ENCODE measurements at regions not wholly inside any gene's neighbourhood (a gene's known extent, or its start where the extent isn't known, plus 50 kb on each side); places are given as distances from the start of the nearest gene placed in this dataset.

DNA sequence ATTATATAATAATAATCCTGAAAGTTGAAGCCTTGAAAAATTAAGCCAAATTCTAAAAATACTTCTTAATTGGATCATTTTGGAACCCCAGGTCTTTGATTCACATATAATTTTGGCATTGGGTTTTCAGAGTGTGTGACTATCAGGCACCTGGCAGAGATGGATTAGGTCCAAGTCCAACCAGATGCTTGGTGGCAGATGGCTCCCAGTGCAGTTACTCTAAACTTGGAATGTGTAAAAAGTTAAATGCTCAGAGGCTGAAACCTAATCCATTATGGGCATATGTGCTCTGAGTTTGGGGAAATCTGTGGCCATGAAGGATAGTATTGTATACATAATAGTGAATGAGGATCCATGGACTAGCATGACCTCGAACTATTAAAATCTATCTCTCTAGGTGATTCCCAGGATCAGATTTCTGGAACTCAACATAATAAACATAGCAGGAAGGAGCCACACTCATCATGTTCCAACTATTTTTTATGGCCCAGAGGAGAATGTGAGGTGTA lies 333.0 kb downstream of the RPRM start (continued):
- TF ChIP-seq RAD21 (IDR thresholded peaks at IDR 0.05; ENCODE audit: low read depth) = no peak
- TF ChIP-seq ZNF274 (IDR thresholded peaks at IDR 0.05; ENCODE audit: low read depth, low read length) = no peak
- TF ChIP-seq, protein P1, sequence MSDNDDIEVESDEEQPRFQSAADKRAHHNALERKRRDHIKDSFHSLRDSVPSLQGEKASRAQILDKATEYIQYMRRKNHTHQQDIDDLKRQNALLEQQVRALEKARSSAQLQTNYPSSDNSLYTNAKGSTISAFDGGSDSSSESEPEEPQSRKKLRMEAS (IDR thresholded peaks at IDR 0.05) = no peak
- TF ChIP-seq CBX3 (IDR thresholded peaks at IDR 0.05; ENCODE audit: low read depth) = no peak
- no peak for TF ChIP-seq JUND (IDR thresholded peaks at IDR 0.05)
- no peak for TF ChIP-seq POLR2AphosphoS5 (IDR thresholded peaks at IDR 0.05; ENCODE audit: low read depth, low read length)
- TF ChIP-seq SRF (IDR thresholded peaks at IDR 0.05; ENCODE audit: low read depth) = no peak
- no peak for TF ChIP-seq EZH2 (IDR thresholded peaks at IDR 0.05)

DNA sequence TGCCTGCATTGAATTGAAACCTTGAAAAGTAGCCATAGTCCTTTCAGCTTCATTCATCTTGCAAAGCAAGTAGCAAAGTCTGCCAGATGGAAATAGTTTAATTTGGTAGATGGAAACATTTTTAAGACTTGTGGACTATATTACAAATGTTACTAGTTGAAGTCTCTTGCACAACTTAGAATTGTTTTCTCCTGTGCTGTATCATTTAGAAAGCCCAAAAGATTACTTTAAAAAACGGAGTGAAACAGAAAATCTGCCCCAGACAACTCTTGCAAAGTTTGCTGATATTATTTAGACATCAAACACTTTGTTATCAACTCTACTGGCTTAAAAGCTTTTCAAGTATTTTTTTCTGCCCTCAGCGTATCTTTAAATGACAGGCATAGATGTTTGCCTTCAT lies 335.0 kb downstream of the RPRM start:
- DNase-seq (ENCODE audit: low read depth, low spot score) (no peak), ATAC-seq (no peak)
- Histone ChIP-seq H4K20me1 (ENCODE audit: insufficient read depth) (no peaks in the 10 kb centered on the region), H3K27ac (ENCODE audit: low read depth, low read length) (no peak overlapping the region), H3K4me1 (ENCODE audit: control insufficient read depth in 1 of 2, insufficient read depth in 2 of 2, low read length in 2 of 2) (no peaks in the 10 kb centered on the region), H3K4me3 (replicated peaks in 1 of 2; ENCODE audit: low read depth in 1 of 2, low read length in 2 of 2) (no peak overlapping the region), H3K79me2 (ENCODE audit: insufficient read depth, low read length) (no peaks in the 10 kb centered on the region), H3K9ac (ENCODE audit: low read length) (no peak overlapping the region), H3K9me2 (ENCODE audit: insufficient read depth) (no peaks in the 10 kb centered on the region), H3K27me3 (ENCODE audit: insufficient read depth, low read length) (no peaks in the 10 kb centered on the region), H2AFZ (ENCODE audit: low read depth, low read length, poor library complexity, severe bottlenecking) (no peak overlapping the region), H3K36me3 (ENCODE audit: control insufficient read depth in 1 of 2, insufficient read depth in 2 of 2, low read length in 2 of 2) (no peaks in the 10 kb centered on the region), H3K9me3 (ENCODE audit: control insufficient read depth in 1 of 2, insufficient read depth in 1 of 2, low read depth in 1 of 2, low read length in 2 of 2) (no peaks in the 10 kb centered on the region), H3K4me2 (ENCODE audit: low read length) (no peak overlapping the region)
- POLR2A ChIA-PET = no interaction called here
- intact Hi-C loops (cut with micrococcal nuclease) = no loop called here
- TF ChIP-seq, protein P2, sequence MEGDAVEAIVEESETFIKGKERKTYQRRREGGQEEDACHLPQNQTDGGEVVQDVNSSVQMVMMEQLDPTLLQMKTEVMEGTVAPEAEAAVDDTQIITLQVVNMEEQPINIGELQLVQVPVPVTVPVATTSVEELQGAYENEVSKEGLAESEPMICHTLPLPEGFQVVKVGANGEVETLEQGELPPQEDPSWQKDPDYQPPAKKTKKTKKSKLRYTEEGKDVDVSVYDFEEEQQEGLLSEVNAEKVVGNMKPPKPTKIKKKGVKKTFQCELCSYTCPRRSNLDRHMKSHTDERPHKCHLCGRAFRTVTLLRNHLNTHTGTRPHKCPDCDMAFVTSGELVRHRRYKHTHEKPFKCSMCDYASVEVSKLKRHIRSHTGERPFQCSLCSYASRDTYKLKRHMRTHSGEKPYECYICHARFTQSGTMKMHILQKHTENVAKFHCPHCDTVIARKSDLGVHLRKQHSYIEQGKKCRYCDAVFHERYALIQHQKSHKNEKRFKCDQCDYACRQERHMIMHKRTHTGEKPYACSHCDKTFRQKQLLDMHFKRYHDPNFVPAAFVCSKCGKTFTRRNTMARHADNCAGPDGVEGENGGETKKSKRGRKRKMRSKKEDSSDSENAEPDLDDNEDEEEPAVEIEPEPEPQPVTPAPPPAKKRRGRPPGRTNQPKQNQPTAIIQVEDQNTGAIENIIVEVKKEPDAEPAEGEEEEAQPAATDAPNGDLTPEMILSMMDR (IDR thresholded peaks at IDR 0.05 in 2 of 3, conservative IDR thresholded peaks at IDR 0.05 in 1 of 3; ENCODE audit: borderline replicate concordance in 1 of 3, insufficient read depth in 1 of 3, low read depth in 2 of 3, low read length in 2 of 3) = no peak
- TF ChIP-seq SP1 (IDR thresholded peaks at IDR 0.05; ENCODE audit: low read depth) (no peak), TCF7L2 (IDR thresholded peaks at IDR 0.05; ENCODE audit: borderline replicate concordance, extremely low read depth, insufficient read depth, insufficient read length) (no peak), ELF1 (IDR thresholded peaks at IDR 0.05; ENCODE audit: borderline replicate concordance, low read depth) (no peak), ZNF274 (IDR thresholded peaks at IDR 0.05; ENCODE audit: low read depth, low read length) (no peak), JUND (IDR thresholded peaks at IDR 0.05) (no peak), RAD21 (IDR thresholded peaks at IDR 0.05; ENCODE audit: low read depth) (no peak), ZFX (IDR thresholded peaks at IDR 0.05) (no peak), POLR2AphosphoS5 (IDR thresholded peaks at IDR 0.05; ENCODE audit: low read depth, low read length) (no peak), CBX3 (IDR thresholded peaks at IDR 0.05; ENCODE audit: low read depth) (no peak), POLR2A (IDR thresholded peaks at IDR 0.05; ENCODE audit: borderline replicate concordance, extremely low read depth, insufficient read depth, insufficient read length) (no peak), EZH2phosphoT487 (IDR thresholded peaks at IDR 0.05; ENCODE audit: borderline replicate concordance) (no peak), SRF (IDR thresholded peaks at IDR 0.05; ENCODE audit: low read depth) (no peak), EZH2 (IDR thresholded peaks at IDR 0.05) (no peak), EGR1 (IDR thresholded peaks at IDR 0.05; ENCODE audit: low read depth) (no peak), SIN3A (IDR thresholded peaks at IDR 0.05; ENCODE audit: low read depth) (no peak)
- TF ChIP-seq, protein P3, sequence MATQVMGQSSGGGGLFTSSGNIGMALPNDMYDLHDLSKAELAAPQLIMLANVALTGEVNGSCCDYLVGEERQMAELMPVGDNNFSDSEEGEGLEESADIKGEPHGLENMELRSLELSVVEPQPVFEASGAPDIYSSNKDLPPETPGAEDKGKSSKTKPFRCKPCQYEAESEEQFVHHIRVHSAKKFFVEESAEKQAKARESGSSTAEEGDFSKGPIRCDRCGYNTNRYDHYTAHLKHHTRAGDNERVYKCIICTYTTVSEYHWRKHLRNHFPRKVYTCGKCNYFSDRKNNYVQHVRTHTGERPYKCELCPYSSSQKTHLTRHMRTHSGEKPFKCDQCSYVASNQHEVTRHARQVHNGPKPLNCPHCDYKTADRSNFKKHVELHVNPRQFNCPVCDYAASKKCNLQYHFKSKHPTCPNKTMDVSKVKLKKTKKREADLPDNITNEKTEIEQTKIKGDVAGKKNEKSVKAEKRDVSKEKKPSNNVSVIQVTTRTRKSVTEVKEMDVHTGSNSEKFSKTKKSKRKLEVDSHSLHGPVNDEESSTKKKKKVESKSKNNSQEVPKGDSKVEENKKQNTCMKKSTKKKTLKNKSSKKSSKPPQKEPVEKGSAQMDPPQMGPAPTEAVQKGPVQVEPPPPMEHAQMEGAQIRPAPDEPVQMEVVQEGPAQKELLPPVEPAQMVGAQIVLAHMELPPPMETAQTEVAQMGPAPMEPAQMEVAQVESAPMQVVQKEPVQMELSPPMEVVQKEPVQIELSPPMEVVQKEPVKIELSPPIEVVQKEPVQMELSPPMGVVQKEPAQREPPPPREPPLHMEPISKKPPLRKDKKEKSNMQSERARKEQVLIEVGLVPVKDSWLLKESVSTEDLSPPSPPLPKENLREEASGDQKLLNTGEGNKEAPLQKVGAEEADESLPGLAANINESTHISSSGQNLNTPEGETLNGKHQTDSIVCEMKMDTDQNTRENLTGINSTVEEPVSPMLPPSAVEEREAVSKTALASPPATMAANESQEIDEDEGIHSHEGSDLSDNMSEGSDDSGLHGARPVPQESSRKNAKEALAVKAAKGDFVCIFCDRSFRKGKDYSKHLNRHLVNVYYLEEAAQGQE (IDR thresholded peaks at IDR 0.05; ENCODE audit: low read depth) = no peak
- TF ChIP-seq, protein P1 (IDR thresholded peaks at IDR 0.05) = no peak
- TF ChIP-seq, protein P4, sequence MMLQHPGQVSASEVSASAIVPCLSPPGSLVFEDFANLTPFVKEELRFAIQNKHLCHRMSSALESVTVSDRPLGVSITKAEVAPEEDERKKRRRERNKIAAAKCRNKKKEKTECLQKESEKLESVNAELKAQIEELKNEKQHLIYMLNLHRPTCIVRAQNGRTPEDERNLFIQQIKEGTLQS (IDR thresholded peaks at IDR 0.05) = no peak
- no TSS peak for BruUV-seq (replicated peaks)
- CTCF ChIA-PET = no interaction called here
- RAD21 ChIA-PET (ENCODE audit: low non-redundant PET in 1 of 2, low total read pairs in 2 of 2, uncharacterized antibody in 2 of 2, unreplicated experiment in 2 of 2) = no interaction called here

Data from HCT116 (cell line).